Stimulated activated naive B cell treated with anti-CD40 and anti-IgM and Interleukin-4, amounts not matched to agents 10 μg/mL and 1 μg/mL and 100 μg/mL, for 72 hours (primary cell): ENCODE measurements at regions not wholly inside any gene's neighbourhood (a gene's known extent, or its start where the extent isn't known, plus 50 kb on each side); places are given as distances from the start of the nearest gene placed in this dataset.

Experiments
- ATAC-seq, 2 donors: fragments of 150-1000 bp; cut with Tn5 transposase; replicated peaks; 2 replicates each; pipeline ENCODE4 v1.10.0; 2021; ENCODE audit warnings: moderate library complexity in 1 of 2
- DNase-seq: peaks from one replicate; pipeline ENCODE4 v3.0.0; 2021
- H3K27ac Mint-ChIP-seq: one replicate; pipeline ENCODE4 v1.8.0; 2022; ENCODE audit warnings: mild to moderate bottlenecking, mixed read lengths
- H3K27me3 Mint-ChIP-seq, 2 donors: one replicate each; pipeline ENCODE4 v1.8.0; 2022; ENCODE audit warnings: mixed read lengths in 2 of 2
- H3K36me3 Mint-ChIP-seq, 2 donors: one replicate each; pipeline ENCODE4 v1.8.0; 2022; ENCODE audit warnings: mixed read lengths in 2 of 2, mild to moderate bottlenecking in 1 of 2
- H3K4me1 Mint-ChIP-seq, 2 donors: one replicate each; pipeline ENCODE4 v1.8.0; 2022; ENCODE audit warnings: mixed read lengths in 2 of 2, mild to moderate bottlenecking in 1 of 2
- H3K4me3 Mint-ChIP-seq, 2 donors: one replicate each; pipeline ENCODE4 v1.8.0; 2022; ENCODE audit warnings: mild to moderate bottlenecking in 2 of 2, mixed read lengths in 2 of 2, moderate library complexity in 1 of 2
- H3K9me3 Mint-ChIP-seq, 2 donors: one replicate each; pipeline ENCODE4 v1.8.0; 2022; ENCODE audit warnings: mixed read lengths in 2 of 2, mild to moderate bottlenecking in 1 of 2

- H3K36me3 Mint-ChIP-seq: no peaks in the 10 kb centered on the region
- H3K27ac Mint-ChIP-seq: no peak overlapping the region
- no peaks in the 10 kb centered on the region for H3K9me3 Mint-ChIP-seq
- ATAC-seq (no peak), DNase-seq (no peak)
- no peaks in the 10 kb centered on the region for H3K27me3 Mint-ChIP-seq
- H3K4me3 Mint-ChIP-seq: no peak overlapping the region
- H3K4me1 Mint-ChIP-seq: no peaks in the 10 kb centered on the region
These were observed 388.2 kb downstream of the PRR16 start for GRCh38 chr5:120852222-120852860.

GRCh38 chr5:120866997-120867396, 402.9 kb downstream of the PRR16 start:
- Mint-ChIP-seq H3K4me3 (no peak overlapping the region), H3K27ac (no peak overlapping the region), H3K9me3 (no peaks in the 10 kb centered on the region), H3K27me3 (no peaks in the 10 kb centered on the region), H3K4me1 (no peaks in the 10 kb centered on the region), H3K36me3 (no peaks in the 10 kb centered on the region)
- ATAC-seq: no peak
- no peak for DNase-seq

DNA sequence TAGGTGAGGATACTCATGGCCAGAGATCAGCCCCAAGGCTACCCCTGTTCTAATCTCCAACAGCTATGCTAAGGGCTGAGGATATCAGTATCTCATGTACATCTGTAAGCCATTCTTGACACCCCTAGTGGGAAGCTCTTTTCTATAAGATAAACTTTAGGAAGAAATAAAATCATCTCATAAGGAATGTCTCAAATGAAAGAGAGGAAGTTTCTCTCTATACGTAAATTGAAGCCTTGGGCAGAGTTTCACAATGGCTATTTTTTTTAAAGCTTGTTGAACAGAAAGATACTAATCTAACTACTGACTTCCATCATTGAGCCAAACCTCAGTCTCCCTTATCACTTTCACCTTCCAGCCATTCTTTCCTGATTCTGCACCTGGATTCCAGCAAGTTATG, 405.7 kb downstream of the PRR16 start:
- DNase-seq: no peak
- no peak for ATAC-seq
- Mint-ChIP-seq H3K27me3 (no peaks in the 10 kb centered on the region), H3K4me1 (no peaks in the 10 kb centered on the region), H3K27ac (no peak overlapping the region), H3K36me3 (no peaks in the 10 kb centered on the region), H3K9me3 (peaks cover 0 to 2% of the 10 kb centered on the region in 2 donors), H3K4me3 (no peak overlapping the region)

DNA sequence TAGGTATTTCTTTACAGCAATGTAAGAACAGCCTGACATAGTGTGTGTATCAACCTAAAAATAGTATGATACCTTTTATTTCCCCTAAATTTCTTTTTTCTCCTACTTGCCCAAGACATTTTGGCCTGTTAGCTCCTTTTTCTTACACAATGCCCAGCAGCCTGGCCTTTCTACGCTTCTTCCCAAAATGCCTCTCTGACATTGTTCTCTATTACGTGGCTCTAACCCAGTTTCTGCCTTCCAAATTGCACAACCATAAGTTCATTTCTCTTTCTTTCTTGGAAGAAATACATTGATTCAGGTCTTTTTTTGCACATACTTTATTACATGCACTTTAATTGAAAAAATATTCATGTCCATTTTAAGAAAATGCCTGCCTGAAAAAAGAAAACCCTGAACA, 408.2 kb downstream of the PRR16 start:
- Mint-ChIP-seq H3K4me1 (no peaks in the 10 kb centered on the region), H3K27me3 (no peaks in the 10 kb centered on the region), H3K36me3 (no peaks in the 10 kb centered on the region), H3K4me3 (no peak overlapping the region), H3K9me3 (peaks cover 0 to 2% of the 10 kb centered on the region in 2 donors), H3K27ac (no peak overlapping the region)
- DNase-seq (no peak), ATAC-seq (no peak)

DNA sequence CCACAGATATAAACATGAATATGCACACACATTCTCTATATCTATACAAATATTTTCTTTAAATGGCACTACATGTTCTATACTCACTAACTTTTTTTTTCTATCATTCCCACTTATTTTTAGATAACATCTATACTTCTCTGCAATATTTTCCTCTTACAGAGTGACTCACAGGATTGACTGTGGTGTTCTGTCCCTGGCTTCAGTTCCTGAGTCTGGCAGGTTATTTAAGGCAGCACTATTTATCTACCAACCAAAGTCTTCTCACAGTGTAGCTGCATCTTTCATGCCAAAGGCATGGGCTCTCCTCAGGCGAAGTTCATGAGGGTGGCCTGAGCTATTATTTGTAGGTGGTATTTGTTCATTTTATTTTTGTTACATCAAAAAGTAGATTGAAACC, 409.0 kb downstream of the PRR16 start:
- Mint-ChIP-seq H3K4me3 (no peak overlapping the region), H3K9me3 (peaks cover 0 to 2% of the 10 kb centered on the region in 2 donors), H3K4me1 (no peaks in the 10 kb centered on the region), H3K36me3 (no peaks in the 10 kb centered on the region), H3K27ac (no peak overlapping the region), H3K27me3 (no peaks in the 10 kb centered on the region)
- DNase-seq (no peak), ATAC-seq (no peak)

DNA sequence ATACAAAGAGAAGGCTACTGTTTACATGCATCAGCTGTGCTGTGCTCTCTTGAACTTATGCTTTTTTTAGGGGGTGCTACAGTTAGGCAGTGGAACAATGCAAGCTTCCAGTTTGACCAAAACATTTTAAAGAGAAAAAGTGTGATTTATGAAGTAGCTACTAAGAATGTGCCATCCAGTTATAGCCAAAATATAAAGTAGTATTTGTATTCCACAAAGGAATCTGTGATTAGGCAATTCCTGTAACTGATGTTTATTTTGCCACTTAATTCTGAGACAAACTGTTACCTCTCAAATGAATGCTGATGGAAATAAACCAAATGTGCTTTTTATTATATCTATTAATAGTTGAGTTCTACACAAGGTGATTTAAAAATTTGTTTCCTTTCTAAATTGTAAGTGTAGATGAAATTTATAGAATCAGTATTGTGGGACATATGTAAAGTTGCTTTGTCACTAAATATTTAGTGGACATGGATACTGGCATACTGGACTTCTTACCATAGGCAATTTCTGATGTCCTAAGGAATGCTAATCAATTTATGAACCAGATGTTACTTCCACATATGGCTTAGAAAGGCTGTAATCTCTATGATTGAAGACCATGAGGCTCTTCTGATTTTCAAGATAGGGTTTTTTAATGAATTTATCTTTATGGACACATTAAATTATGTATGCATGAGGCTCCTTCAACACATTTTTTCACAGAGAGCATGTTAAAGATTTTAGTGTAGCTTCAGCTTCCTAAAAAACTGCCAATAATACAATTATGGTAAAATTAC, 410.2 kb downstream of the PRR16 start:
- no peaks in the 10 kb centered on the region for H3K4me1 Mint-ChIP-seq
- no peaks in the 10 kb centered on the region for H3K27me3 Mint-ChIP-seq
- peaks cover 0 to 2% of the 10 kb centered on the region in 2 donors for H3K9me3 Mint-ChIP-seq
- DNase-seq: no peak
- no peak for ATAC-seq
- H3K4me3 Mint-ChIP-seq: no peak overlapping the region
- H3K36me3 Mint-ChIP-seq: no peaks in the 10 kb centered on the region
- H3K27ac Mint-ChIP-seq: no peak overlapping the region

DNA sequence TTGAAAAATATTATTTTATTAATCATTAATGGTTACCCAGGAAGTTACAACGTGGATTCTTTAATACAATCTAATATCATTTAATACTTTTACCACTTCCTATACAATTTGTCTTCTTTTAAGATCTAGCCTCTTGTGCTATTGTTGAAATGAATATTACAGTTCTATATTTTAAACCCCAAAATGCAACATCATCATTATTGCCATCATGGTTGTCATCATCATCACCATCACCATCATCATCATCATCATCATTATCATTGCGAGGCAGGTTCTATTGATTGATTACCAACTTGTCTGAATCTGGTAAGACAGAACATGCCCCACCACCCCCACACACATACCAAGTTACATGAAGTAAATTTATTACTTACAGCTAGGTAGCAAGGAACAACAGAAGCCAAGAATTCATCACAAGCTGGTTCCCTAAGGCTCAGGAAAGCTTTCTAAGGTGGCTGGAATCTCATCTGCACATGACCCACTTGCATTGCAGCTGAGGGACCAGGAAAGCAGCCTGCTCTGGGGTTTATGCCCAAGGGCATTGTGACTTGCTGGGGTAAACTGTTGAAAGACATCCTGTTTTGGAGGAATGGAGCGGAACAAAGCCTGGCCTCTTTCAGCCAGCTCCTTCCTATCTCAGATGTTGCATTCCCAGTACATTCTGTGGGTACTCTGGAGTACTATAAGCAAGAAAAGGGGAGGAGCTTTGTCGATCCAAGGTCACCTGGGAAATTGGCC, 418.1 kb downstream of the PRR16 start:
- peaks cover 0 to under 1% of the 10 kb centered on the region in 2 donors for H3K9me3 Mint-ChIP-seq
- no peak overlapping the region for H3K4me3 Mint-ChIP-seq
- H3K27ac Mint-ChIP-seq: no peak overlapping the region
- no peaks in the 10 kb centered on the region for H3K27me3 Mint-ChIP-seq
- DNase-seq (no peak), ATAC-seq (no peak)
- no peaks in the 10 kb centered on the region for H3K4me1 Mint-ChIP-seq
- no peaks in the 10 kb centered on the region for H3K36me3 Mint-ChIP-seq

DNA sequence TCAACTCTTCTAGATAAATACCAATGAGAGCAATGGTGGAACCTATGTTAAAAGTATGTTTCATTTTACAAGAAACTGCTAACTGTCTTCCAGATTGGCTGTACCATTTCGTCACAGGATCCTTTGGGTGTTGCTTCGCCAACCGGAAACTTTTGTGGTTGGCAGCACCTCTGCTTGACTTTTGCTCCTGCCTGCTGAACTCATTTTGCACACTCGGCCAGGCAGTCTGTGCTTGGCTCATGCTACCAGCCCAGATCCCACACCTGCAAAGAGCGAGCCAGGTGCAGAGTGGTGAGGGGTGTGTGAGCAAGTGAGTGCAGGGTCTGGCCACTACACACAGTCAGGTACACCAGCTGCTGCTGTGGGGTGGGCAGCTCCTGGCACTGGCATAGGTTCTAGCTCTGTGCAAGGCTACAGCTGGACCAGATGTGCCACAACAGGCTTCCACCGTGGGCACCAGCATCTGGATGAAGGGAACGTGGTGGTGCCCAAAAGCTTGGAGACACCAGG, 422.3 kb downstream of the PRR16 start:
- no peaks in the 10 kb centered on the region for H3K4me1 Mint-ChIP-seq
- no peak overlapping the region for H3K27ac Mint-ChIP-seq
- no peaks in the 10 kb centered on the region for H3K36me3 Mint-ChIP-seq
- H3K4me3 Mint-ChIP-seq: no peak overlapping the region
- peak in 1 of 2 donors; percentile 5 for ATAC-seq
- peaks cover 2 to 3% of the 10 kb centered on the region in 2 donors for H3K9me3 Mint-ChIP-seq
- DNase-seq: no peak
- H3K27me3 Mint-ChIP-seq: no peaks in the 10 kb centered on the region

- no peak for DNase-seq
- H3K9me3 Mint-ChIP-seq: peaks cover 1 to 5% of the 10 kb centered on the region in 2 donors
- no peaks in the 10 kb centered on the region for H3K36me3 Mint-ChIP-seq
- H3K27me3 Mint-ChIP-seq: no peaks in the 10 kb centered on the region
- no peaks in the 10 kb centered on the region for H3K4me1 Mint-ChIP-seq
- H3K4me3 Mint-ChIP-seq: no peak overlapping the region
- H3K27ac Mint-ChIP-seq: no peak overlapping the region
- no peak for ATAC-seq
These were observed 431.6 kb downstream of the PRR16 start for GRCh38 chr5:120895660-120896059.

DNA sequence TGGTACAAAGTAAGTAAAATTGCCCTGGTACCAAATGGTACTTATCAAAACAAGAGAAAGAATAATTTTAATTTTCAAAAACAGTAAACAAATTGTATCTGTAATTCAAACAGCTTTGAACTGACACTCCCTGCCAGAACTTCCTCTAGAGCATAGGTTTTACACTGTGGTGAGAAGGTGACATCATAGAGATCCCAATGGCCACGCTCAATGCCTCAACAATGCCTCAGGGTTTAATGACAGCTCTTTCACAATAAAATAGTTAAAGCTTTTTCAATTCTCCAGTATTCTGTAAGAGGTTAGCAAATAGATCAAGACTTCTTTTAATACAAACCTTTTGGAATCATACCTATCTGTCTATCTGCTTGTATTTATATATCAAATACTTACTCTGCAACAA, 437.1 kb downstream of the PRR16 start:
- Mint-ChIP-seq H3K36me3 (no peaks in the 10 kb centered on the region), H3K4me1 (no peaks in the 10 kb centered on the region), H3K27me3 (no peaks in the 10 kb centered on the region), H3K9me3 (peaks cover 0 to 6% of the 10 kb centered on the region in 2 donors), H3K27ac (no peak overlapping the region), H3K4me3 (no peak overlapping the region)
- no peak for DNase-seq
- ATAC-seq: no peak

DNA sequence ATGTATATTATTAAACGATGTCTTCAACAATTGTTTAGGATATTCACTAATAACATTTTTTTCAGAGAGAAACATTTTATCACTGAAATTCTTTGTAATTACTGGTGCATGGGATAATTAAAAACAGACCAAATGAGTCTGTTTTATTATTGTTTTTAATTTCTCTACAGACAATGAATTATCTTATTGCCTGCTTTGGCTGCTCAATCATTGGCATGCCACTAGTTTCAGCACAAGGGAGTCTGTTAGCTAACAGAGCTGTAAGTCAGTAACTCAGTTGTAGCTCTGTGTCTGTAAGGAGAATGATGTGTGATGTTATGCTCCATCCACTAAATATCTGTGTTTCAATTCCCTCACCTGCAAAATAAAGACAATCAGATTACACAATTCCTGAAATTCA, 443.9 kb downstream of the PRR16 start:
- Mint-ChIP-seq H3K27ac (no peak overlapping the region), H3K4me1 (no peaks in the 10 kb centered on the region), H3K27me3 (no peaks in the 10 kb centered on the region), H3K9me3 (peaks cover 0 to 4% of the 10 kb centered on the region in 2 donors), H3K4me3 (no peak overlapping the region), H3K36me3 (no peaks in the 10 kb centered on the region)
- DNase-seq (no peak), ATAC-seq (no peak)

DNA sequence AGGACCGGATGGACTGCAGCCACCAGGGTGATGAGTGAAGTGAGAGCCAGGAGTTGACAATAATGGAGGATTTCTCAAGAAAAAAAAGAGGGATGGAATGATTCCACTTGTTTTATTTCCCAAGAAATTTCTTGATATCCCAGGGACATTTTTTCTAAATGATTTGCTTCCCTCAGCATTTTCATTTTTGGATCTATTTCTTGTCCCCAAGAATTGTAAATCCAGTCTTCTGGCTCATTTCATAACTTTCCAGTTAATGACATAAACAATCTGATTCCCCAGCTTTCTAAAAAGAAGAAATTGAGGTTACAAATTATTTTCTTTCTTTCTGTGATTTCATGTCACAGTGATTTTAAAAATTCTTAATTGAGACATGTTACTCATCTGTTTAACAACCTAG, 446.5 kb downstream of the PRR16 start:
- Mint-ChIP-seq H3K27ac (no peak overlapping the region), H3K9me3 (no peaks in the 10 kb centered on the region), H3K4me3 (no peak overlapping the region), H3K4me1 (no peaks in the 10 kb centered on the region), H3K36me3 (no peaks in the 10 kb centered on the region), H3K27me3 (no peaks in the 10 kb centered on the region)
- no peak for DNase-seq
- no peak for ATAC-seq

DNA sequence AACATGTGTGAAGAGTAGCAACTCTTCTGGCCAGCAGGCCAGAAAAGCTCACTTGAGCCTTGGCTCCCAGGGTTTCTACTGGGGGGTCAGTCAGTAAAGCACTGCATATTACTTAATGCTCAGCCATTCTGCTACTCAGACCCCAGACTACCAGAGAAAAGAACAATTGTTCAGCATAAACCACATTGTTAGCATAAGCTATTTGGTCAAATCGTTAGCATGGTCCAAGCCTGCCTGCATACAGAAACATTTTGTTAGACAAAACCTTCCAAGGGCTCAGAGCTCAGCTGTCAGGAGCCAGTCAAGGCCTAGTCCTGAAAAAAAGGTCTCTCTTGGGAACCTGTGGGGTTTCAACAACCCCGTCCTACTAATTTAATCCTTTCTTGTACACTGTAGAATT, 449.3 kb downstream of the PRR16 start:
- H3K4me1 Mint-ChIP-seq: no peaks in the 10 kb centered on the region
- H3K27ac Mint-ChIP-seq: no peak overlapping the region
- H3K9me3 Mint-ChIP-seq: no peaks in the 10 kb centered on the region
- no peak for ATAC-seq
- no peaks in the 10 kb centered on the region for H3K36me3 Mint-ChIP-seq
- no peak overlapping the region for H3K4me3 Mint-ChIP-seq
- DNase-seq: no peak
- H3K27me3 Mint-ChIP-seq: no peaks in the 10 kb centered on the region

DNA sequence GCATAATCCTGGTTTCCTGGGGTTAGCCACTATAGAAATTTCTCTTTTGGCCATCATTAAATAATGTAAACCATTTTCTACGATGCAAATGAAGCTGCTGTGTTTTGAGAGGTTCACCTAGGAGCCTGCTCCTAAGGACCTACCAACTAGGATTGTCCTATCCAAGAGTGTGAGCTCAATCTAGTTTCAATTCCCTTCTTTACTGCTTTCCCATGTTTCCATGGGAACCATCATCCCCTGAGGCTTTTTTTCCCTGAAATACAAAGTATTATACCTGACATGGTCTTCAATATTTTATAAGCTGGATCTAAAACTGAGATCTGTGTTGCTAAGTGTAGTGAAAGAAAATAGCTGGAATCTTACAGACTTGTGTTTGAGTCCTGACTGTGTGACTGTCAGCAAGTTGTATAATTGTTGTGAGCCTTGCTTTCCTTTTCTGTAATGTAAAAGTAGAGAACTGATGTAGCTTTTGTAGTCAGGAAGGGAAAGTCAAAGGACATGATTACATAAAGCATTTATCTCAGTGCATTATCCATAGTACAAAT, 453.2 kb downstream of the PRR16 start:
- peaks cover 0 to 3% of the 10 kb centered on the region in 2 donors for H3K9me3 Mint-ChIP-seq
- no peak for ATAC-seq
- H3K4me1 Mint-ChIP-seq: no peaks in the 10 kb centered on the region

More for the DNA sequence above, 453.2 kb downstream of the PRR16 start:
- Mint-ChIP-seq H3K27ac (no peak overlapping the region), H3K4me3 (no peak overlapping the region), H3K36me3 (no peaks in the 10 kb centered on the region), H3K27me3 (no peaks in the 10 kb centered on the region)
- no peak for DNase-seq
